ENCODE measurements at regions not wholly inside any gene's neighbourhood (a gene's known extent, or its start where the extent isn't known, plus 50 kb on each side); places are given as distances from the start of the nearest gene placed in this dataset.

- Histone ChIP-seq H3K4me3 (no peak overlapping the region), H3K27me3 (no peaks in the 10 kb centered on the region), H3K27ac (no peak overlapping the region), H3K9me3 (no peaks in the 10 kb centered on the region), H3K36me3 (replicated peaks in 1 of 2; ENCODE audit: insufficient read depth in 1 of 2, low read depth in 2 of 2) (no peaks in the 10 kb centered on the region), H3K4me1 (no peaks in the 10 kb centered on the region)
- TF ChIP-seq CTCF (IDR thresholded peaks at IDR 0.05) (no peak), POLR2A (IDR thresholded peaks at IDR 0.05) (no peak)
- DNase-seq = no peak
- no peak for ATAC-seq
- intact Hi-C loops (cut with DNase I) = no loop called here
- WGBS, 2 donors = 72 to 83% methylated on average over 2 of the region's 2 CpGs
Observed at GRCh38 chr15:94535298-94536048, 304.1 kb downstream of the MCTP2 start.

- no peak overlapping the region for H3K4me3 ChIP-seq
- intact Hi-C loops (cut with DNase I) = no loop called here
- H3K27me3 ChIP-seq = no peaks in the 10 kb centered on the region
- 35 to 48% methylated on average over 3 of the region's 3 CpGs for WGBS, 2 donors
- no peaks in the 10 kb centered on the region for H3K36me3 ChIP-seq (replicated peaks in 1 of 2; ENCODE audit: insufficient read depth in 1 of 2, low read depth in 2 of 2)
- DNase-seq = no peak
- no peak for TF ChIP-seq CTCF (IDR thresholded peaks at IDR 0.05)
- no peak for TF ChIP-seq POLR2A (IDR thresholded peaks at IDR 0.05)
- no peak overlapping the region for H3K27ac ChIP-seq
- H3K4me1 ChIP-seq = no peaks in the 10 kb centered on the region
- H3K9me3 ChIP-seq = no peaks in the 10 kb centered on the region
- no peak for ATAC-seq
Observed at GRCh38 chr15:94536549-94536948, 305.2 kb downstream of the MCTP2 start.

- Histone ChIP-seq H3K9me3 (no peaks in the 10 kb centered on the region), H3K27ac (no peak overlapping the region), H3K4me1 (no peaks in the 10 kb centered on the region), H3K27me3 (no peaks in the 10 kb centered on the region), H3K4me3 (no peak overlapping the region), H3K36me3 (replicated peaks in 1 of 2; ENCODE audit: insufficient read depth in 1 of 2, low read depth in 2 of 2) (no peaks in the 10 kb centered on the region)
- 0 to 25% methylated on average over 1 of the region's 1 CpG for WGBS, 2 donors
- DNase-seq (no peak), ATAC-seq (no peak)
- intact Hi-C loops (cut with DNase I) = no loop called here
- TF ChIP-seq POLR2A (IDR thresholded peaks at IDR 0.05) (no peak), CTCF (IDR thresholded peaks at IDR 0.05) (no peak)
Observed at GRCh38 chr15:94538280-94538679, 306.9 kb downstream of the MCTP2 start.

GRCh38 chr15:94542391-94542790 is 311.0 kb downstream of the MCTP2 start:
- no peak overlapping the region for H3K4me3 ChIP-seq
- no peaks in the 10 kb centered on the region for H3K9me3 ChIP-seq
- H3K27ac ChIP-seq = no peak overlapping the region
- H3K36me3 ChIP-seq (replicated peaks in 1 of 2; ENCODE audit: insufficient read depth in 1 of 2, low read depth in 2 of 2) = no peaks in the 10 kb centered on the region
- DNase-seq = no peak
- 46 to 47% methylated on average over 1 of the region's 1 CpG for WGBS, 2 donors
- ATAC-seq = no peak
- no peaks in the 10 kb centered on the region for H3K27me3 ChIP-seq
- intact Hi-C loops (cut with DNase I) = no loop called here
- no peak for TF ChIP-seq POLR2A (IDR thresholded peaks at IDR 0.05)
- TF ChIP-seq CTCF (IDR thresholded peaks at IDR 0.05) = no peak
- no peaks in the 10 kb centered on the region for H3K4me1 ChIP-seq

DNA sequence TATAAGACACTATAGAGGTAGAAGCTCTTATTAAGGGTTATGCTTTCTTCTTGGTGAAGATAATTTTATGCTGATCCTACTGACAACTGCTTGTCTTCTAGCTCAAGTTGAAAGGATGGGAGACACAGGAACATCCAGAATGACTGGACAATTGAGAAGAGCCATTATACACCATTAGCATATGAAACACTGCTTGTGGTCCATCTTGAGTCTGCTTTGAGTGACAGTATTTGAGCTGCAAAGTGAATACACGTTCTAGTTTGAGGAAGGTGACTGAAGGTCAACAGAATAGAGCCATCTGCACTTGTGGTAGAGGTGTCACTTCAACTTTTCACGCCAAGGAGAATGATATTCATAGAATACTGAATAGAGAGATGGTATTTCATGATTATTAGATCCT is 315.4 kb downstream of the MCTP2 start:
- DNase-seq = no peak
- no peak overlapping the region for H3K4me3 ChIP-seq
- no peaks in the 10 kb centered on the region for H3K36me3 ChIP-seq (replicated peaks in 1 of 2; ENCODE audit: insufficient read depth in 1 of 2, low read depth in 2 of 2)
- no peaks in the 10 kb centered on the region for H3K9me3 ChIP-seq
- intact Hi-C loops (cut with DNase I) = no loop called here
- H3K27ac ChIP-seq = no peak overlapping the region
- WGBS, 2 donors = 40 to 47% methylated on average over 2 of the region's 2 CpGs
- no peaks in the 10 kb centered on the region for H3K4me1 ChIP-seq
- H3K27me3 ChIP-seq = no peaks in the 10 kb centered on the region
- no peak for ATAC-seq
- TF ChIP-seq POLR2A (IDR thresholded peaks at IDR 0.05) (no peak), CTCF (IDR thresholded peaks at IDR 0.05) (no peak)

Measured in body of pancreas (tissue), 4 donors.